Cardiac muscle cell (in vitro differentiated cells and primary cell): ENCODE measurements at regions not wholly inside any gene's neighbourhood (a gene's known extent, or its start where the extent isn't known, plus 50 kb on each side); places are given as distances from the start of the nearest gene placed in this dataset.

Experiments
- DNase-seq, 2 donors: peaks; one replicate each; pipeline versions ENCODE4 v3.0.0 to v3.0.0-alpha.2; 2010 to 2017; ENCODE audit warnings: low read depth in 1 of 2, low spot score in 1 of 2
- H3K27ac ChIP-seq: fragments of 200-600 bp; sonication (generic); 2 replicates; pipeline ENCODE4 v1.5.1; 2016
- H3K27me3 ChIP-seq: fragments of 200-600 bp; sonication (generic); 2 replicates; pipeline ENCODE4 v1.6.0; 2016; ENCODE audit warnings: control low read depth
- H3K36me3 ChIP-seq: fragments of 200-600 bp; sonication (generic); 2 replicates; pipeline ENCODE4 v1.5.1; 2016; ENCODE audit warnings: control low read depth
- H3K4me1 ChIP-seq: fragments of 200-600 bp; sonication (generic); 2 replicates; pipeline ENCODE4 v1.8.1; 2017; ENCODE audit warnings: low read depth, mild to moderate bottlenecking, mixed run types
- H3K4me3 ChIP-seq: fragments of 200-600 bp; sonication (generic); 2 replicates; pipeline ENCODE4 v1.5.1; 2016; ENCODE audit warnings: mild to moderate bottlenecking
- H3K9me3 ChIP-seq: fragments of 200-600 bp; sonication (generic); 2 replicates; pipeline ENCODE4 v1.5.1; 2017; ENCODE audit warnings: low read depth, mild to moderate bottlenecking, control low read depth
- CTCF ChIP-seq: IDR thresholded peaks from 2 replicates; pipeline ENCODE4 v1.5.1; 2012; ENCODE audit warnings: low read depth, mild to moderate bottlenecking, low read length

GRCh38 chr17:79322211-79323123, 247.8 kb downstream of the ENGASE start:
- no peak overlapping the region for H3K27ac ChIP-seq
- DNase-seq: no peak
- no peak overlapping the region for H3K4me3 ChIP-seq
- H3K36me3 ChIP-seq: no peaks in the 10 kb centered on the region
- no peaks in the 10 kb centered on the region for H3K9me3 ChIP-seq
- H3K27me3 ChIP-seq: peaks cover 32% of the 10 kb centered on the region
- H3K4me1 ChIP-seq: no peaks in the 10 kb centered on the region
- TF ChIP-seq CTCF: no peak

GRCh38 chr17:79320331-79320730, 245.7 kb downstream of the ENGASE start:
- peaks cover 32% of the 10 kb centered on the region for H3K27me3 ChIP-seq
- no peaks in the 10 kb centered on the region for H3K4me1 ChIP-seq
- no peak for DNase-seq
- H3K27ac ChIP-seq: no peak overlapping the region
- H3K9me3 ChIP-seq: no peaks in the 10 kb centered on the region
- no peak overlapping the region for H3K4me3 ChIP-seq
- no peak for TF ChIP-seq CTCF
- H3K36me3 ChIP-seq: no peaks in the 10 kb centered on the region

GRCh38 chr17:79317916-79318315, 243.3 kb downstream of the ENGASE start:
- no peaks in the 10 kb centered on the region for H3K4me1 ChIP-seq
- H3K27me3 ChIP-seq: peaks cover 15% of the 10 kb centered on the region
- TF ChIP-seq CTCF: no peak
- no peak overlapping the region for H3K4me3 ChIP-seq
- H3K9me3 ChIP-seq: no peaks in the 10 kb centered on the region
- DNase-seq: no peak
- H3K27ac ChIP-seq: no peak overlapping the region
- no peaks in the 10 kb centered on the region for H3K36me3 ChIP-seq

GRCh38 chr17:79316805-79317204, 242.2 kb downstream of the ENGASE start:
- no peak for DNase-seq
- Histone ChIP-seq H3K27me3 (peaks cover 6% of the 10 kb centered on the region), H3K9me3 (no peaks in the 10 kb centered on the region), H3K36me3 (no peaks in the 10 kb centered on the region), H3K27ac (no peak overlapping the region), H3K4me3 (no peak overlapping the region), H3K4me1 (no peaks in the 10 kb centered on the region)
- no peak for TF ChIP-seq CTCF

- TF ChIP-seq CTCF: no peak
- DNase-seq: no peak
- no peak overlapping the region for H3K4me3 ChIP-seq
- no peaks in the 10 kb centered on the region for H3K4me1 ChIP-seq
- H3K27ac ChIP-seq: no peak overlapping the region
- no peaks in the 10 kb centered on the region for H3K36me3 ChIP-seq
- H3K9me3 ChIP-seq: no peaks in the 10 kb centered on the region
- no peaks in the 10 kb centered on the region for H3K27me3 ChIP-seq
Observed at GRCh38 chr17:79315358-79316105, 240.9 kb downstream of the ENGASE start.
